ENCODE measurements at regions not wholly inside any gene's neighbourhood (a gene's known extent, or its start where the extent isn't known, plus 50 kb on each side); places are given as distances from the start of the nearest gene placed in this dataset.
"Not testable (repeated sequence)": the region's sequence is repeated elsewhere in the genome, so short reads cannot be mapped to it uniquely, and the experiment has no call there.

DNA sequence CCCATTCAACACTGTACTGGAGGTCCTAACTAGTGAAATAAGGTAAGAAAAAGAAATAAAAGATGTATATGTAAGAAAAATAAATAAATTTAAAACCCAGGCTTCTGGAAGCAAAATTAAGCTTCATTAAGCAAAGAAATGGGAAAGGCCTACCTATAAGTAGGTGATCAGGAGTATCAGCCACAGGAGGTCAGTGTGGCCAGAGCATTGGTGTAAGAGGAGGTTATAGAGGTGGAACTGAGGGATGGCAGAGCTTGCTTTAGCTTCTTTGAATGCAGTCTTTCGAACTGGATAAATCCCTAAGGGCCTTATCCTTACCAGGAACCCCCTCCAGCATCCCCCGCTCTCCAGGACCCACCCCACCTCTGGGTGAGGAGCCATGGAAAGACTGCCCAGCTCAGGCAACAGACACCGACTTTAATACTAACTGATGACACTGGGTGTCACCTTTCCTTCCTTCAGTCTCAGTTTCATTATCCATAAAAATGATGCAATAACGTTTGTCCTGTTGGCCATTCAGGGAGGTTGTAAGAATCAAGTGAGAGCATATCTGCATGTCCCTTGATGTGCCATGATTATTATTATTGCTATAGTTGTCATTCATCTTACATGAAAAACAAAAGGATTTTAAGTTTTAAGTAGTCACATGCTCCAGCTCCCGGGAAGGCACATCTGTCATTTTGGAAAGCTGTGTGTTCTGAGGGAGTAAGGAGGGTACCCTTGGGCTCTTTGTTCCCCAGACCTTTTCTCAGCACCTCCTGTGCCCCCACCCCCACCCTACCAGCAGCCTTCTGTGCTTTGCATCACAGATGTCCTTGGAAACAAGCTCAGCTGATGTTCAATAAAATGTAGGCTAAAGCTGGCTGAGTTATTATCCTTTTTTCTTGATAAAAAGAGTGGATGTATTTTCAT, 50.8 kb upstream of the CTNNA1 start:
- no peak for DNase-seq (ENCODE audit: low read depth in 4 of 4, low spot score in 3 of 4)

DNA sequence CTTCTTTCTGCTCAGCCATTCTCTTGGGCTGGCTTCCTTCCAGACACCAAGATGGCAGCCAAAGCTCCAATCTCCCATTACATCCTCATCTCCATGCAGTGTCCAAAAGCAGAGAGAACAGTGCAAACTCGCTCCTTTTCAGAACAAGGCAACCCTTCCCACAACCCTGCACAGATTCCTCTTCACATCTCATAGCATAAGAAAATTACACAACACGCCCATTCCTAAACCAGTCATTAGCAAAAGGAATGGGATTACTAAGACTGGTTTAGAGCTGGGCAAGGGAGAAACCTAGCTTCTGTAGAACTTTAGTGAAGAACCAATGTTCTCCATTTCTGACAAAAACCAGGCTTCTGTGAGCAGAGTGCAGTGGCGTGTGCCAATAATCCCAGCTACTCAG, 51.5 kb upstream of the CTNNA1 start:
- no peak for DNase-seq (ENCODE audit: low read depth in 4 of 4, low spot score in 3 of 4)

- no peak for DNase-seq (ENCODE audit: low read depth in 4 of 4, low spot score in 3 of 4)
These were observed 52.5 kb upstream of the CTNNA1 start for GRCh38 chr5:138700581-138701362.

GRCh38 chr5:138699482-138699881, 53.7 kb upstream of the CTNNA1 start:
- DNase-seq (ENCODE audit: low read depth in 4 of 4, low spot score in 3 of 4) = no peak

- no peak for DNase-seq (ENCODE audit: low read depth in 4 of 4, low spot score in 3 of 4)
These were observed 54.5 kb upstream of the CTNNA1 start for GRCh38 chr5:138698713-138699112.

DNA sequence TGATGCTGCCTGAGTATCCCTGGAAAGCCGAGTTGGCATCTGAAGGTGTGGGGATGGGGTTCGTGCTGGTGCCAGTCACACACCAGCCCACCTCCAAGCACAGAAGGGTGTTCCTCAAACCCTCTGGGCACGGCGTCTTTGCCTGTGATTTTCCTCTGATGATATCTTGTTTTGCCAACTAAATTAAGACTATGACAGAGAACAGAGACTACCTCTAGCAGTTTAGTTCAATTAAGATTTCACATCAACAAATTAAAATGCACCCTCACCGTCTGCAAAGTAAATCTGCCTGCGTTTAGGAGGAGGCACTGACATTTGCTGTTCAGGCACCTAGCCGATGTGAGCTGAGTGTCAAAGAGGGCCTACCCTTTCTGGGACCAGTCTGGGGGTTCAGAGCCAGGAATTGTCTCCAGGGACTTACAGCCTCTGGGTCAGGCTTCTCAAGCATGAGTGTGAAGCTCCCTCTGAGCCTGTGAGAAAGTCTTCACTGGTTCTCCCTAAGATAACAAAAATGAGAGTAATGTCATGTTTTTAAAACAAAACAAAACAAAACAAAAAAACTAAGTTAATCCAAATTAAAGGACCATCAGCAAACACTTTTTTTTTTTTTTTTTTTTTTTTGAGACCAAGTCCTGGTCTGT, 55.4 kb upstream of the CTNNA1 start:
- no peak for DNase-seq (ENCODE audit: low read depth in 4 of 4, low spot score in 3 of 4)

DNA sequence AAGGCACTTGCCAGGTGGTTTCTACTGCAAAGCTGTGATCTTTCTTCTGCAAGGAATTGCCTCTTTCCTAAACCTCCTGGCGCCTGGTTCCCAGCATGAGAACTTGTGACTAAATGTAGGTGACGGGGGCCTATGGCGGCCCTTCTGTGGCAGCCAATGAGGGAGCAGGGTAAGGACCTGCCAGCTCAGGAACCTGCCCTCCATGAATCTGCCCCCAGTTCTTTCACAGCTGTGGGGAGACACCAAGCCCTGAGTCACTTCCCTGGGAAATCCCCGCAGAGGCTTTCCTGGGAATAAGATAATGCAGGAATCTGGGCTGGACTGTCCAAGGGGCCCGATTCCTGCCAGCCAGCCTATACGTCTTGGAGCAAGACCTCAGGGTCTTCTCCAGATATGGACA, 56.7 kb upstream of the CTNNA1 start:
- DNase-seq (ENCODE audit: low read depth in 4 of 4, low spot score in 3 of 4) = no peak

- DNase-seq (ENCODE audit: low read depth in 4 of 4, low spot score in 3 of 4) = no peak
These were observed 57.4 kb upstream of the CTNNA1 start for GRCh38 chr5:138695781-138696180.

GRCh38 chr5:138694146-138694545, 59.1 kb upstream of the CTNNA1 start:
- no peak for DNase-seq (ENCODE audit: low read depth in 4 of 4, low spot score in 3 of 4)

DNA sequence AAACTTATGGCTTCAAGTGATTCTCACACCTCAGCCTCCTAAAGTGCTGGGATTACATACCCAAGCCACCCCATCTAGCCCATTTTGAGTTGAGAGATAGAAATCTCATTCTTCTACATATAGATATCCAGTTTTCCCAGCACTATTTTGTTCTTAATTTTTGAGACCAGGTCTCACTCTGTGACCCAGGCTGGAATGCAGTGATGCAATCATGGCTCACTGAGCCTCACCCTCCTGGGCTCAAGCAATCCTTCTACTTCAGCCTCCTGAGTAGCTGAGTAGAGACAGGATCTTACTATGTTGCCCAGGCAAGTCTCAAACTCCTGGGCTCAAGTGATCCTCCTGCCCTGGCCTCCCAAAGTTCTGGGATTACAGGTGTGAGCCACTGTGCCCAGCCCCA, 60.9 kb upstream of the CTNNA1 start:
- no peak for DNase-seq (ENCODE audit: low read depth in 4 of 4, low spot score in 3 of 4)

DNA sequence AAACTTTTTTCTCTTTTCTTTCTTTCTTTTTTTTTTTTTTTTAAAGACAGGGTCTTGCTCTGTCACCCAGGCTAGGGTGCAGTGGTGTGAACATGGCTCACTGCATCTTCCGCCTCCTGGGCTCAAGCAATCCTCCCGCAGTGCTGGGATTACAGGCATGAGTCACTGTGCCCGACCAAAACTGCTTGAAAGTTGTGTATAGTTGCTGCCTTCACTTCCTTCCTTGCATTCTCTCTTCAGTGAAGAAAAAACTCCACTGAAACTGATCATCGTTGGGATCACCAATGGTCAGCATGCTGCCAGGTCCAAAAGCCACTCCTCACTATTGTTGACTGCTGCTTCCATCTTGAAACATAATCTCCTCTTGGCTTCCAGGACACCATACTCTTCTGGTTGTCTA, 66.6 kb upstream of the CTNNA1 start:
- no peak for DNase-seq (ENCODE audit: low read depth in 4 of 4, low spot score in 3 of 4)

DNA sequence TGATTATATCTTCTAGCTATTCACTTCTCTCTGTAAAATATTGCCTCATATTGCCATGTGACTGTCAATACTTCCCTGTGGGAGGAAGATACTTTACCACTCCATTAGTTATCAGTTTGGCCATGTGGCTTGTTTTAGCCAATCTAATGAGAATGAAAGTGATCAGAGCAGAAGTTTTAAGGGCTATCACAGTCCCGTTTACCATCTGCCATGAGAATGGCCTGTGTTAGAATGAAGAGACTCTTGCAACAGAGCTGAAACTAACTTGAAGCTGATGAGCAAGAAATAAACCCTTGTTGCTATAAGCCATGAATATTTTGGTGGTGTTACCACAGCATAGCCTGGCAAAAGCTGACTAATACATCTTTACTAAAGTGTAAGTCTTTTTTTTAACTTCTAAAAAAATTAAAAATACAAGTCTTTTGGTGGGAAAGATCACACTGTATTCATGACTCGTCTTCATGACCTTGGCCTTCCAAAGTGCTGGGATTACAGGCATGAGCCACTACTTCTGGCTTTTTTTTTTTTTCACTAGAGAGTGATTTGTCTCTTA, 68.0 kb upstream of the CTNNA1 start:
- DNase-seq (ENCODE audit: low read depth in 4 of 4, low spot score in 3 of 4) = no peak

GRCh38 chr5:138682462-138682861, 70.8 kb upstream of the CTNNA1 start:
- DNase-seq (ENCODE audit: low read depth in 4 of 4, low spot score in 3 of 4) = not testable (repeated sequence)

- not testable (repeated sequence) for DNase-seq (ENCODE audit: low read depth in 4 of 4, low spot score in 3 of 4)
These were observed 74.4 kb upstream of the CTNNA1 start for GRCh38 chr5:138678826-138679225.

DNA sequence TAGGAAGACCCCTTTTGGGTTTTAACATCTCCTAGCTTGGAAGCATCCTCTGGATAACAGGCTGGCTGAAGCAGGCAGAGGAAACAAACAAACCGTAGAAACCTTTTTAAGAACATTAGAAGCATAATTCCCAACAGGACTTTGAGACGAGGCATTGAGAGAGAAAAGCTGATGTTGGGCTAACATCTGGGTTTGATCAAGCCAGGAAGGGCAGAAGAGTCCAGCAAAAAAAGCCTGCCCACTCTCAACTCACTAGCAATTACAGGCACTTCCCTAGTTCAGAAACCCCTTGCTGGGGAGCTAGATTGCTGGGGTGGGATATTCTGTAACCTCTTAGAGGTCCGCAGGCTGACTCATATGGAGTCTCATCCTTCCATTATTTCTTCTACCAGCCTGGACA, 75.4 kb upstream of the CTNNA1 start:
- DNase-seq (ENCODE audit: low read depth in 4 of 4, low spot score in 3 of 4) = no peak

- DNase-seq (ENCODE audit: low read depth in 4 of 4, low spot score in 3 of 4) = no peak
These were observed 76.5 kb upstream of the CTNNA1 start for GRCh38 chr5:138676556-138677193.

DNA sequence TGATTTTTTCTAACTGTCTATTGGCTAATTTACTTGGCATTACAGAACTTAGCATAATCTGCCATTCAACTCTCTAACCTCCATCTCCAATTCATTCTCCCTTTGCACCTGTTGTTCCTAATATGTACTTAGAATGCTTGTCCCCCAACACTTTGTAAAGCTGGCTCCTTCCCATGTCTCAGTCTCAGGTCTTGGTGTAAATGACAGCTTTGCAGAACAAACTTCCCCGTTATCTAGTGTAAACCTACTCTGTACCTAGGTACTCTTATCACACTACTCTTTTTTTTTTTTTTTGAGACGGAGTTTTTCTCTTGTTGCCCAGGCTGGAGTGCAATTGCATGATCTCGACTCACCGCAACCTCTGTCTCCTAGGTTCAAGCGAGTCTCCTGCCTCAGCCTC, 77.2 kb upstream of the CTNNA1 start:
- DNase-seq (ENCODE audit: low read depth in 4 of 4, low spot score in 3 of 4) = no peak

DNA sequence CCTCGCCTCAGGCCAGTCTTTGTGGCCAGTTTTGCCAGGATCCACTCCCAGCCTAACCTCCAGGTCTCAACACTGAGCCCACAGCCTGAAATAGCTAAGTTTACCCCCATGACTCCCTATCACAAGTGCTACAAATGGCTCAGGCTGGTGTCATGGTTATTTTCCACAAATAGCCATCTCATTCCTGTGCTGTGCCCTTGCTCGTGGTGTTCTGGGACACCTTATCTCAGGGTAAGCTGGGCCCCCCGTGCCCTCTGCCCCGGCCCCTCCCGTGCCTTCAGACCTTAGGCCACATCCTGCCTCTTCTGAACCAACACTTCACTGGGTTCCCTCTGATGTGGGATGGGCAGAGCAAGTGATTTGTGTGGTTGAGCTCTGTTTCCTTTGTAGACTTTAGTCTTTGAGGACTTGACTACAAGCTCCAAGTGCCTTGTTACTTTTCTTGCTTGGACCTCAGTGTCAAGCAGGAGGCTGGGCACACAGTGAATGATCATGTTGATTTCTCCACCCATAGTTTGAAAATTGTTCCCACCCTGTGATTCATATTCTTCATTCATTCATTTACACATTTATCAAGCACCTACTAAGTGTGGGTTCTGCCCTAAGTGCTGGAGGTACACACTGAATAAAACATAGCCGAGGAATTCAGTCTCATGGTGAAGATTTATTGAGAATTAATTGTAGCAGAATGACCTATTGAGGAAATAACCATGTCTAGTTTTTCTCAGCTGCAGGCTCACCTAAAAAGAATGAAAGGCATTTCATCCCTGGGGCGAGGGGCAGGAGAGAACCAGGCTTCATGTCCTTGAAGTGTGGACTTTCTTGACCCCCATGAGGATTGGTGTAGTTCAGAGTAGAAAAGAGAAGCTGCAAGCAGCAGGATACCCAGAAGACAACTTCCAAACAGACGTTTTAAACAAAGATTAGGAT, 84.5 kb upstream of the CTNNA1 start:
- DNase-seq (ENCODE audit: low read depth in 4 of 4, low spot score in 3 of 4) = no peak

GRCh38 chr5:138667782-138668331, 85.4 kb upstream of the CTNNA1 start:
- not testable (repeated sequence) for DNase-seq (ENCODE audit: low read depth in 4 of 4, low spot score in 3 of 4)
